ENCODE measurements at regions not wholly inside any gene's neighbourhood (a gene's known extent, or its start where the extent isn't known, plus 50 kb on each side); places are given as distances from the start of the nearest gene placed in this dataset.

GRCh38 chr4:155600244-155600643, 66.4 kb upstream of the GUCY1A1 start:
- Histone ChIP-seq H3K4me1 (no peaks in the 10 kb centered on the region), H3K9ac (no peak overlapping the region), H3K27ac (no peak overlapping the region), H3K79me2 (ENCODE audit: low read depth) (no peaks in the 10 kb centered on the region), H3K27me3 (no peaks in the 10 kb centered on the region), H3K4me2 (no peak overlapping the region), H3K4me3 (no peak overlapping the region), H3K36me3 (no peaks in the 10 kb centered on the region), H4K20me1 (ENCODE audit: low read depth) (no peaks in the 10 kb centered on the region), H2AFZ (replicated peaks) (no peak overlapping the region), H3K9me3 (ENCODE audit: low read depth) (no peaks in the 10 kb centered on the region), H3F3A (ENCODE audit: low read depth) (no peaks in the 10 kb centered on the region)
- Mint-ChIP-seq H3K9me3 (no peaks in the 10 kb centered on the region), H3K4me3 (no peak overlapping the region), H3K36me3 (no peaks in the 10 kb centered on the region), H3K4me1 (no peaks in the 10 kb centered on the region), H3K27me3 (ENCODE audit: insufficient read depth, low read depth) (no peaks in the 10 kb centered on the region), H3K27ac (no peak overlapping the region)
- TF ChIP-seq CTCF (IDR thresholded peaks at IDR 0.05) (no peak), EZH2phosphoT487 (IDR thresholded peaks at IDR 0.05) (no peak), EZH2 (IDR thresholded peaks at IDR 0.05) (no peak)
- DNase-seq (ENCODE audit: low spot score): no peak

DNA sequence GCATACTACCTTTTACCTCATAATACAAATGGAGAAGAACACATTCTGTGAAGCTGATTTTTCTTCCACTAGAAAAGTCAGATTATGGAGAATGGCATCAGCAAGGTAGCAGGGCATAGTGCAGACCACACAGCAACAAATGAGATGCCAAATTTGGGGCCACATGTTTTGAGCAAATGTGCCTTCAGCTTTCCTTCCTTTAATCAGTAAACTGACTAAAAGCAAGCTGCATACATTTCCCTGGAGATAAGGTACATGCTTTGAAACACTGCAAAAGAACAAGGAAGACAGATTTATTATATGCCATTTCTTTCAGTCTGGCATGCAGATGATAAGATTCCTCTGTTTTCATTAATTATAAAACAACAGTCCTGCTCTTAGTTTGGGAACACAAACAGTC, 67.1 kb upstream of the GUCY1A1 start:
- no peaks in the 10 kb centered on the region for H4K20me1 ChIP-seq (ENCODE audit: low read depth)
- Mint-ChIP-seq H3K27ac (no peak overlapping the region), H3K4me1 (no peaks in the 10 kb centered on the region), H3K9me3 (no peaks in the 10 kb centered on the region), H3K4me3 (no peak overlapping the region), H3K27me3 (ENCODE audit: insufficient read depth, low read depth) (no peaks in the 10 kb centered on the region), H3K36me3 (no peaks in the 10 kb centered on the region)
- H3K27ac ChIP-seq: no peak overlapping the region
- TF ChIP-seq EZH2 (IDR thresholded peaks at IDR 0.05): no peak
- TF ChIP-seq CTCF (IDR thresholded peaks at IDR 0.05): no peak
- TF ChIP-seq EZH2phosphoT487 (IDR thresholded peaks at IDR 0.05): no peak
- no peaks in the 10 kb centered on the region for H3K9me3 ChIP-seq (ENCODE audit: low read depth)
- DNase-seq (ENCODE audit: low spot score): no peak
- no peak overlapping the region for H3K4me3 ChIP-seq
- H3K36me3 ChIP-seq: no peaks in the 10 kb centered on the region
- no peak overlapping the region for H3K4me2 ChIP-seq
- no peak overlapping the region for H2AFZ ChIP-seq (replicated peaks)
- no peaks in the 10 kb centered on the region for H3K27me3 ChIP-seq
- H3K9ac ChIP-seq: no peak overlapping the region
- no peaks in the 10 kb centered on the region for H3K4me1 ChIP-seq
- H3F3A ChIP-seq (ENCODE audit: low read depth): no peaks in the 10 kb centered on the region
- H3K79me2 ChIP-seq (ENCODE audit: low read depth): no peaks in the 10 kb centered on the region

GRCh38 chr4:155599085-155599484, 67.6 kb upstream of the GUCY1A1 start:
- Histone ChIP-seq H3F3A (ENCODE audit: low read depth) (no peaks in the 10 kb centered on the region), H3K4me1 (peaks cover 1% of the 10 kb centered on the region), H4K20me1 (ENCODE audit: low read depth) (no peaks in the 10 kb centered on the region), H3K36me3 (no peaks in the 10 kb centered on the region), H3K9ac (no peak overlapping the region), H3K27ac (no peak overlapping the region), H3K4me2 (no peak overlapping the region), H2AFZ (replicated peaks) (no peak overlapping the region), H3K79me2 (ENCODE audit: low read depth) (no peaks in the 10 kb centered on the region), H3K27me3 (no peaks in the 10 kb centered on the region), H3K4me3 (no peak overlapping the region), H3K9me3 (ENCODE audit: low read depth) (no peaks in the 10 kb centered on the region)
- Mint-ChIP-seq H3K36me3 (no peaks in the 10 kb centered on the region), H3K4me3 (no peak overlapping the region), H3K27me3 (ENCODE audit: insufficient read depth, low read depth) (peaks cover 2% of the 10 kb centered on the region), H3K4me1 (peaks cover 2% of the 10 kb centered on the region), H3K27ac (no peak overlapping the region), H3K9me3 (no peaks in the 10 kb centered on the region)
- TF ChIP-seq CTCF (IDR thresholded peaks at IDR 0.05) (no peak), EZH2 (IDR thresholded peaks at IDR 0.05) (no peak), EZH2phosphoT487 (IDR thresholded peaks at IDR 0.05) (no peak)
- no peak for DNase-seq (ENCODE audit: low spot score)

All from neural progenitor cell (in vitro differentiated cells).